ENCODE measurements at regions not wholly inside any gene's neighbourhood (a gene's known extent, or its start where the extent isn't known, plus 50 kb on each side); places are given as distances from the start of the nearest gene placed in this dataset.

- Histone ChIP-seq H3K27me3 (replicated peaks; ENCODE audit: control insufficient read depth, insufficient read depth, low read length) (no peaks in the 10 kb centered on the region), H3K4me1 (ENCODE audit: control insufficient read depth, insufficient read depth, low read length) (peaks cover under 1% of the 10 kb centered on the region), H3K36me3 (ENCODE audit: control insufficient read depth, insufficient read depth, low read length, severe bottlenecking) (no peaks in the 10 kb centered on the region), H3K9ac (ENCODE audit: low read length) (no peak overlapping the region), H3K4me3 (ENCODE audit: low read length) (no peak overlapping the region), H3K9me3 (ENCODE audit: control insufficient read depth, low read length) (peaks cover 3% of the 10 kb centered on the region)
- DNase-seq (ENCODE audit: low read depth), result no peak
Measured at GRCh38 chr14:54114941-54115340, 158.3 kb upstream of the BMP4 start.

DNA sequence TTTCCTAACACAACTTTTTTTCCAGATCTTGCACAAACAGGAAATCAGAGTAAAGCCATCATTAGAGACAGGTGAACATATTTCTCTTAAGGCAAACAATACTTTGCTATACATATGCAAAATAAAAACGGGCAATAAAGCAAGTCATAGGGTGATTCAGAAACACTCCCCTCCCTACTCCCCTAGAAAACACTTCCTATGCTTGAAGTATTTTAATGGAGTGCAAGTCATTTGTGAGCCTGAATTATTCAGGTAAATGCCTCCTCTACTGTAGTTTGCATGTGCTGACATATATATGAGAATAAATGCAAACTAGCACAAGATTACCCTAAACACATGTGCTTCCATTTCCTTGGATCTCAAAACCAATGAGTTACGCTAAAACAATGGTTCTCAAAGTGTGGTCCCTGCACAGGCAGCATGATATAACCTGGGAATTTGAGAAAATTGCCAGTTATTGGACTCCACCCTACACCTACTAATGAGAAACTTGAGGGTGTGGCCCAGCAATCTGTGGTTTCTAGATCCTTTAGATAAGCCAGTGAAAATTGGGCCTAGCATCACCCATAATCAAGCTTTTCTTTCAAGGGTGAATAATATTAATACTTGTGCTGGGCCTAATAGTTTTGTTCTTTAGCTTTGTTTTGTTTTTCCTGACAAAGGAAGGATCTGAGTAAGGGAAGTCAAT is 159.7 kb upstream of the BMP4 start:
- H3K9ac ChIP-seq (ENCODE audit: low read length), result no peak overlapping the region
- DNase-seq (ENCODE audit: low read depth), result no peak
- H3K9me3 ChIP-seq (ENCODE audit: control insufficient read depth, low read length), result peaks cover 3% of the 10 kb centered on the region
- H3K4me3 ChIP-seq (ENCODE audit: low read length), result no peak overlapping the region
- peaks cover 9% of the 10 kb centered on the region for H3K4me1 ChIP-seq (ENCODE audit: control insufficient read depth, insufficient read depth, low read length)
- H3K36me3 ChIP-seq (ENCODE audit: control insufficient read depth, insufficient read depth, low read length, severe bottlenecking), result no peaks in the 10 kb centered on the region
- no peaks in the 10 kb centered on the region for H3K27me3 ChIP-seq (replicated peaks; ENCODE audit: control insufficient read depth, insufficient read depth, low read length)

DNA sequence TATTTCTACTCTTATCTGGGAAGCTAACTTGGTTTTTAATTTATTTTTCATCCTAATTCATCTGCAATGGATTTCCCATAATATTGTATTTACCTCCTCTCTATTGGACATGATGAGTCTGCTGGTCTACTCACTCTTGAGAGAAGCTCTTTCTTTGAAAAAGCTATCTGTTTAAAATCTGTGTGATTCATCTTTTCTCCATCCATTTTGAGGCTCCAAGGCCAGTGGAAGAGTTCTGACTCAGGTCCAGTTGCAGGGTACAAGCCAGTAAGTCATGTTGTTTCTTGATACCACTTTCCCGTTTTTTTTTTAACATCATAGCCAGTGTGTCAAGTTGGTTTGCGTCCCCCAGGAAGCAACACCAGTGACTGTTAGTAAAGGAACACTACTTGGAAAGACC is 160.3 kb upstream of the BMP4 start:
- no peak overlapping the region for H3K9ac ChIP-seq (ENCODE audit: low read length)
- H3K4me3 ChIP-seq (ENCODE audit: low read length), result no peak overlapping the region
- peak; percentile 33 for DNase-seq (ENCODE audit: low read depth)
- H3K27me3 ChIP-seq (replicated peaks; ENCODE audit: control insufficient read depth, insufficient read depth, low read length), result no peaks in the 10 kb centered on the region
- H3K4me1 ChIP-seq (ENCODE audit: control insufficient read depth, insufficient read depth, low read length), result peaks cover 9% of the 10 kb centered on the region
- no peaks in the 10 kb centered on the region for H3K36me3 ChIP-seq (ENCODE audit: control insufficient read depth, insufficient read depth, low read length, severe bottlenecking)
- H3K9me3 ChIP-seq (ENCODE audit: control insufficient read depth, low read length), result peaks cover 3% of the 10 kb centered on the region

- H3K4me1 ChIP-seq (ENCODE audit: control insufficient read depth, insufficient read depth, low read length), result peaks cover 9% of the 10 kb centered on the region
- no peak overlapping the region for H3K9ac ChIP-seq (ENCODE audit: low read length)
- no peaks in the 10 kb centered on the region for H3K36me3 ChIP-seq (ENCODE audit: control insufficient read depth, insufficient read depth, low read length, severe bottlenecking)
- peaks cover 3% of the 10 kb centered on the region for H3K9me3 ChIP-seq (ENCODE audit: control insufficient read depth, low read length)
- no peak for DNase-seq (ENCODE audit: low read depth)
- no peak overlapping the region for H3K4me3 ChIP-seq (ENCODE audit: low read length)
- H3K27me3 ChIP-seq (replicated peaks; ENCODE audit: control insufficient read depth, insufficient read depth, low read length), result no peaks in the 10 kb centered on the region
Measured at GRCh38 chr14:54117396-54117795, 160.8 kb upstream of the BMP4 start.

GRCh38 chr14:54117924-54118323 is 161.3 kb upstream of the BMP4 start:
- H3K36me3 ChIP-seq (ENCODE audit: control insufficient read depth, insufficient read depth, low read length, severe bottlenecking), result no peaks in the 10 kb centered on the region
- no peaks in the 10 kb centered on the region for H3K27me3 ChIP-seq (replicated peaks; ENCODE audit: control insufficient read depth, insufficient read depth, low read length)
- no peak overlapping the region for H3K9ac ChIP-seq (ENCODE audit: low read length)
- no peak overlapping the region for H3K4me3 ChIP-seq (ENCODE audit: low read length)
- H3K4me1 ChIP-seq (ENCODE audit: control insufficient read depth, insufficient read depth, low read length), result peaks cover 9% of the 10 kb centered on the region
- H3K9me3 ChIP-seq (ENCODE audit: control insufficient read depth, low read length), result peaks cover 3% of the 10 kb centered on the region
- DNase-seq (ENCODE audit: low read depth), result no peak

DNA sequence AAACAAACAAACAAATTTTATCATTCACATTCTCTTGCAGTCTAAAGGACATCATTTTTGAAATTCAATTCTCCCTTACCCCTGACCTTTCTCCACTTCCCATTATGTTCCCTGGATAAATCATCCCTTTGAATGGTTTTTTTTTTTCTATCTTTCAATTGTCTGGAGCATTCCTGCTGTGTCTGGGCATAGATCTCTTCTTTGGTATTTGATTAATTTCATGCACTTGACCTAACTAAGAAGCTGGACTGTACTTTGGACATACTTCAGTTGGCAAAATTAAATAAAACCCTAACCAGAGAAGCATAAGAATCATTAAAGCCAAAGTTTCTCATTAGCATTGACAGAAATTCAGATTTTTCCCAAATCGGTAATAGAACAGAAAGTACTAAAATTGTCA is 163.6 kb upstream of the BMP4 start:
- peaks cover 9% of the 10 kb centered on the region for H3K4me1 ChIP-seq (ENCODE audit: control insufficient read depth, insufficient read depth, low read length)
- no peaks in the 10 kb centered on the region for H3K27me3 ChIP-seq (replicated peaks; ENCODE audit: control insufficient read depth, insufficient read depth, low read length)
- no peak overlapping the region for H3K9ac ChIP-seq (ENCODE audit: low read length)
- DNase-seq (ENCODE audit: low read depth), result no peak
- no peak overlapping the region for H3K4me3 ChIP-seq (ENCODE audit: low read length)
- no peaks in the 10 kb centered on the region for H3K9me3 ChIP-seq (ENCODE audit: control insufficient read depth, low read length)
- no peaks in the 10 kb centered on the region for H3K36me3 ChIP-seq (ENCODE audit: control insufficient read depth, insufficient read depth, low read length, severe bottlenecking)

DNA sequence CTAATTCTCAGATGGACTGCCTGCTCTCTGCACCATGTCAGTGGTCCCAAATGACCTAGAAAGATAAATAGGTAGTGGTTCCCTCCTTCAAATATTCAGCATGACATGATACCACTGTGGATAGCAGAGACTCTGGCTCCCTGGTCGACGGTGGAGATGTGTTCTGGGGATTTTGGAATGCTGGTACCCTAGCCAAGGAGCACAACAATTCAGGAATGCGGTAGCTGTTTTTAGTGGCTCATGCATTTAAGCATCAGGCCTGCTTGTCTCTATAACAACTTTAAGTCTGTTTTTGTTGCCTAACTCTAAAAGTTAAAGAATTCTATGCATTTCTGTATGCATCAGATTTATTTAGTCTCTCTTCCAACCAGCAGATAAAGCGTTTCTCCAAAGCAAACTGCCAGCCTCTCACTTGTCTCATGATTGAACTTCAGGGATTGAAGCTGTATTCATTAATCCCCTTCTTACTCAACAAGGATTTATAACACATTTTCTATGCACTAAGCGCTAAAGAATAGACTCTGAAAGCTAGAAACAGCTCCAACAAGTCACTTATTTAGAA is 164.9 kb upstream of the BMP4 start:
- peak; percentile 4 for DNase-seq (ENCODE audit: low read depth)
- H3K36me3 ChIP-seq (ENCODE audit: control insufficient read depth, insufficient read depth, low read length, severe bottlenecking), result no peaks in the 10 kb centered on the region

DNA sequence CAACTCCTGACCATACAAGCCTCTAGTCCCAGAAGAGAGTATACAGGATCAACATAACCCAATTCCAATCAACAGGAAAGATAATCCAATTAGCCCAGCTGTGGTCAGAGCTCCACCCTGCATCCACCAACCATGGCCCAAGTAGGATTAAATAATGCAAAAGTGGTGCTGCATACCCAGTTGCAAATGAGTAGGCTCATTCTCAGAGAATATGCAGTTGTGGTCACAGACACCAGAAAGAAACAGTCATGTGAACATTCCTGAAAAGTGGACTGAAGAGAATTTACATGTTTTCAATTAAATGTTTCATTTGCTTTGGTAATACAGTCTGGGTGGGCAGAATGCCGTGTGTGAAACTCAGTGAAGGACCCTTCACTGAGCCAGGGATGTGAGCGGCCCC is 167.2 kb upstream of the BMP4 start:
- H3K36me3 ChIP-seq (ENCODE audit: control insufficient read depth, insufficient read depth, low read length, severe bottlenecking), result no peaks in the 10 kb centered on the region
- no peak overlapping the region for H3K4me3 ChIP-seq (ENCODE audit: low read length)
- H3K4me1 ChIP-seq (ENCODE audit: control insufficient read depth, insufficient read depth, low read length), result peaks cover 9% of the 10 kb centered on the region
- no peaks in the 10 kb centered on the region for H3K27me3 ChIP-seq (replicated peaks; ENCODE audit: control insufficient read depth, insufficient read depth, low read length)
- no peak overlapping the region for H3K9ac ChIP-seq (ENCODE audit: low read length)
- H3K9me3 ChIP-seq (ENCODE audit: control insufficient read depth, low read length), result no peaks in the 10 kb centered on the region
- DNase-seq (ENCODE audit: low read depth), result peak; percentile 19

More for the DNA sequence above, 164.9 kb upstream of the BMP4 start:
- Histone ChIP-seq H3K27me3 (replicated peaks; ENCODE audit: control insufficient read depth, insufficient read depth, low read length) (no peaks in the 10 kb centered on the region), H3K9me3 (ENCODE audit: control insufficient read depth, low read length) (no peaks in the 10 kb centered on the region), H3K9ac (ENCODE audit: low read length) (no peak overlapping the region), H3K4me1 (ENCODE audit: control insufficient read depth, insufficient read depth, low read length) (peaks cover 9% of the 10 kb centered on the region), H3K4me3 (ENCODE audit: low read length) (no peak overlapping the region)

GRCh38 chr14:54125109-54125508 is 168.5 kb upstream of the BMP4 start:
- Histone ChIP-seq H3K4me1 (ENCODE audit: control insufficient read depth, insufficient read depth, low read length) (peaks cover 6% of the 10 kb centered on the region), H3K9ac (ENCODE audit: low read length) (no peak overlapping the region), H3K4me3 (ENCODE audit: low read length) (no peak overlapping the region), H3K9me3 (ENCODE audit: control insufficient read depth, low read length) (no peaks in the 10 kb centered on the region), H3K36me3 (ENCODE audit: control insufficient read depth, insufficient read depth, low read length, severe bottlenecking) (no peaks in the 10 kb centered on the region), H3K27me3 (replicated peaks; ENCODE audit: control insufficient read depth, insufficient read depth, low read length) (no peaks in the 10 kb centered on the region)
- DNase-seq (ENCODE audit: low read depth), result no peak

- no peaks in the 10 kb centered on the region for H3K36me3 ChIP-seq (ENCODE audit: control insufficient read depth, insufficient read depth, low read length, severe bottlenecking)
- DNase-seq (ENCODE audit: low read depth), result no peak
- H3K9ac ChIP-seq (ENCODE audit: low read length), result no peak overlapping the region
- no peak overlapping the region for H3K4me3 ChIP-seq (ENCODE audit: low read length)
- H3K9me3 ChIP-seq (ENCODE audit: control insufficient read depth, low read length), result no peaks in the 10 kb centered on the region
- H3K27me3 ChIP-seq (replicated peaks; ENCODE audit: control insufficient read depth, insufficient read depth, low read length), result no peaks in the 10 kb centered on the region
- no peaks in the 10 kb centered on the region for H3K4me1 ChIP-seq (ENCODE audit: control insufficient read depth, insufficient read depth, low read length)
Measured at GRCh38 chr14:54126947-54127346, 170.3 kb upstream of the BMP4 start.

- Histone ChIP-seq H3K27me3 (replicated peaks; ENCODE audit: control insufficient read depth, insufficient read depth, low read length) (no peaks in the 10 kb centered on the region), H3K9ac (ENCODE audit: low read length) (no peak overlapping the region), H3K4me3 (ENCODE audit: low read length) (no peak overlapping the region), H3K4me1 (ENCODE audit: control insufficient read depth, insufficient read depth, low read length) (no peaks in the 10 kb centered on the region), H3K9me3 (ENCODE audit: control insufficient read depth, low read length) (no peaks in the 10 kb centered on the region), H3K36me3 (ENCODE audit: control insufficient read depth, insufficient read depth, low read length, severe bottlenecking) (no peaks in the 10 kb centered on the region)
- DNase-seq (ENCODE audit: low read depth), result no peak
Measured at GRCh38 chr14:54127526-54127925, 170.9 kb upstream of the BMP4 start.
